ENCODE measurements at regions not wholly inside any gene's neighbourhood (a gene's known extent, or its start where the extent isn't known, plus 50 kb on each side); places are given as distances from the start of the nearest gene placed in this dataset.
"Not testable (repeated sequence)": the region's sequence is repeated elsewhere in the genome, so short reads cannot be mapped to it uniquely, and the experiment has no call there.

- H3K9me3 ChIP-seq (ENCODE audit: control insufficient read depth, low read length); H3K9ac ChIP-seq (ENCODE audit: low read length); H3K27me3 ChIP-seq (ENCODE audit: control insufficient read depth, insufficient read depth, low read length); H3K4me3 ChIP-seq (ENCODE audit: low read length); H3K4me1 ChIP-seq (ENCODE audit: control insufficient read depth, insufficient read depth, low read length); H3K36me3 ChIP-seq (ENCODE audit: control insufficient read depth, insufficient read depth, low read length): not testable (repeated sequence)
Measured at GRCh38 chr7:68899156-68899555, 699.1 kb upstream of the AUTS2 start.

DNA sequence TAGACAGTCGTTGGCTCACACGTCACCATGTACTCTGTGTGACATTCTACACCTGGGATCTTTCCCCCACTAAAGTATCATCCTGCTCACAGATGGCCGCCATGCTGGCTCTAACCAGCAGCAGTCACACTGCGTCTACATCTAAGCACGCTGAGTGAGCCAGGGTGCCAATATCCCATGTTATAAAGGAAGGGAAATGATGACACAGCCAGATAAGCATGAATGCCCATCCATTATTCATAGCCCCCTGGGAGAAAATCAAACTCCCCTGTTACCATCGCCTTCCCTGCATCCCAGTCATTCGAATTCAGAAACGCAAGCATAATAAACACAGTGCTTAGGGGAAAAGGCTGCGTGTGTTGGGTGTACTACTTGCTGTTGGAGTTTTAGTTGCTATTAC lies 698.2 kb upstream of the AUTS2 start:
- H3K4me1 ChIP-seq (ENCODE audit: control insufficient read depth, insufficient read depth, low read length): no peaks in the 10 kb centered on the region
- H3K4me3 ChIP-seq (ENCODE audit: low read length): no peak overlapping the region
- H3K36me3 ChIP-seq (ENCODE audit: control insufficient read depth, insufficient read depth, low read length): no peaks in the 10 kb centered on the region
- H3K27me3 ChIP-seq (ENCODE audit: control insufficient read depth, insufficient read depth, low read length): no peaks in the 10 kb centered on the region
- no peaks in the 10 kb centered on the region for H3K9me3 ChIP-seq (ENCODE audit: control insufficient read depth, low read length)
- H3K9ac ChIP-seq (ENCODE audit: low read length): no peak overlapping the region

- Histone ChIP-seq H3K36me3 (ENCODE audit: control insufficient read depth, insufficient read depth, low read length) (no peaks in the 10 kb centered on the region), H3K9ac (ENCODE audit: low read length) (no peak overlapping the region), H3K4me3 (ENCODE audit: low read length) (no peak overlapping the region), H3K9me3 (ENCODE audit: control insufficient read depth, low read length) (no peaks in the 10 kb centered on the region), H3K4me1 (ENCODE audit: control insufficient read depth, insufficient read depth, low read length) (no peaks in the 10 kb centered on the region), H3K27me3 (ENCODE audit: control insufficient read depth, insufficient read depth, low read length) (no peaks in the 10 kb centered on the region)
Measured at GRCh38 chr7:68904630-68905029, 693.6 kb upstream of the AUTS2 start.

DNA sequence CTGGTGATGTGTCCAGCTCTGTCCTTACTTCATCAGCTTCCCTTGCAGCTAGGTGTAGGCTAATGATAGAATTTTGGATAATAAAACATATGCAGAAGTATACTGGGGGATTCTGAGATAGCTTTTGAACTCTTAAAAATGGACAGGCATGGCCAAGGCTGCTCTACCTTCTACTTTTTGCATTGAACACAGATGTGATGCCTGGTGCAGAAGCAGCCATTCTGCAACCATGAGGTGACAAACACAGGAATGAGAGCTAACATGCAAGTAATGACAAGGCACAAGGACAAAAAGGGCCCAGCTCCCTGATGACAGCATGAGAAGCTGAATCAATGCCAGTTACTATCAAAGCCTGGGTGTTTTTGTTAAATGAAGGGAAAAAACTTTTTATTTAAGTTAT lies 686.5 kb upstream of the AUTS2 start:
- Histone ChIP-seq H3K9ac (ENCODE audit: low read length) (no peak overlapping the region), H3K27me3 (ENCODE audit: control insufficient read depth, insufficient read depth, low read length) (no peaks in the 10 kb centered on the region), H3K36me3 (ENCODE audit: control insufficient read depth, insufficient read depth, low read length) (no peaks in the 10 kb centered on the region), H3K4me1 (ENCODE audit: control insufficient read depth, insufficient read depth, low read length) (no peaks in the 10 kb centered on the region), H3K4me3 (ENCODE audit: low read length) (no peak overlapping the region), H3K9me3 (ENCODE audit: control insufficient read depth, low read length) (no peaks in the 10 kb centered on the region)

GRCh38 chr7:68914006-68914405 lies 684.3 kb upstream of the AUTS2 start:
- Histone ChIP-seq H3K9me3 (ENCODE audit: control insufficient read depth, low read length) (no peaks in the 10 kb centered on the region), H3K9ac (ENCODE audit: low read length) (no peak overlapping the region), H3K36me3 (ENCODE audit: control insufficient read depth, insufficient read depth, low read length) (no peaks in the 10 kb centered on the region), H3K4me3 (ENCODE audit: low read length) (no peak overlapping the region), H3K27me3 (ENCODE audit: control insufficient read depth, insufficient read depth, low read length) (no peaks in the 10 kb centered on the region), H3K4me1 (ENCODE audit: control insufficient read depth, insufficient read depth, low read length) (no peaks in the 10 kb centered on the region)

GRCh38 chr7:68917041-68917651 lies 681.1 kb upstream of the AUTS2 start:
- Histone ChIP-seq H3K9me3 (ENCODE audit: control insufficient read depth, low read length) (no peaks in the 10 kb centered on the region), H3K4me1 (ENCODE audit: control insufficient read depth, insufficient read depth, low read length) (no peaks in the 10 kb centered on the region), H3K9ac (ENCODE audit: low read length) (no peak overlapping the region), H3K36me3 (ENCODE audit: control insufficient read depth, insufficient read depth, low read length) (no peaks in the 10 kb centered on the region), H3K4me3 (ENCODE audit: low read length) (no peak overlapping the region), H3K27me3 (ENCODE audit: control insufficient read depth, insufficient read depth, low read length) (no peaks in the 10 kb centered on the region)

DNA sequence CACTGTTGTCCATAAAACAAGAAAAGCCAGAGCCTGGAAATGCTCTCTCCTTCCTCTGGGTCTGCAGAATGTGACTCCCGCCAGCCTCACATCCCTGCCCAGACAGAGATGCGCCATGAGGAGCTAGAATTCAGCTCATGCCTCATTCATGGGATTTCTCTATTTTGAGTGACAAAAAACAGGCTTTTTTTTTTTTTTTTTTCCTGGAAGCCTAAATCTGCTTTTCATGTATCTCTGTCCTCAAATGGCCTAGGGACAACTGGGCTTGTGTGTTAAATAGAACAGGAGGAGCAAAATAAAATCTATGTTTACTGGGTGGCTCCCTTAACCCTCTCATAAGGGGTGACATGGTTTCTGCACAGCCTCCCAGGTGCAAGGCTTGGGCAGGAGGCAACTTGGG lies 679.7 kb upstream of the AUTS2 start:
- Histone ChIP-seq H3K9ac (ENCODE audit: low read length) (no peak overlapping the region), H3K4me3 (ENCODE audit: low read length) (no peak overlapping the region), H3K36me3 (ENCODE audit: control insufficient read depth, insufficient read depth, low read length) (no peaks in the 10 kb centered on the region), H3K27me3 (ENCODE audit: control insufficient read depth, insufficient read depth, low read length) (no peaks in the 10 kb centered on the region), H3K9me3 (ENCODE audit: control insufficient read depth, low read length) (no peaks in the 10 kb centered on the region), H3K4me1 (ENCODE audit: control insufficient read depth, insufficient read depth, low read length) (no peaks in the 10 kb centered on the region)

DNA sequence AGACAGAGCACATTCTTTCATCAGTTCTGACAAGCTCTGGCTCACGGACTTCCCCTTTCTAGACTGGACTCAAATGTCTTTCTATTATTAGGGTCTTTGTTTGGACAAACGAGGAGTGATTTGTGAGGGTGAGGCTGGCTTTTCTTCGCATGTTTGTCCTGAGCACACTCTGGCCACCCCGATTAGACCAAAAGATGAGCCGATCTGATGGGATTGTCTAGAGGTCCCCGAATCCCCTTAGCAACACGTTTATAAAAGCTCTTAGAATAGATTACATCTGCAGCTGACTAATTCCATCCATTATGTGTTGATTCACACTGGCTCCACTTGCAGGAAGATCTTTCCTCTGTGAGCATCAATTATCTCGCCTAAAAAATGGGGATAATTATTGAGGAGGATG lies 675.4 kb upstream of the AUTS2 start:
- H3K27me3 ChIP-seq (ENCODE audit: control insufficient read depth, insufficient read depth, low read length): no peaks in the 10 kb centered on the region
- H3K9me3 ChIP-seq (ENCODE audit: control insufficient read depth, low read length): no peaks in the 10 kb centered on the region
- no peak overlapping the region for H3K9ac ChIP-seq (ENCODE audit: low read length)
- no peaks in the 10 kb centered on the region for H3K4me1 ChIP-seq (ENCODE audit: control insufficient read depth, insufficient read depth, low read length)
- no peaks in the 10 kb centered on the region for H3K36me3 ChIP-seq (ENCODE audit: control insufficient read depth, insufficient read depth, low read length)
- H3K4me3 ChIP-seq (ENCODE audit: low read length): no peak overlapping the region

- Histone ChIP-seq H3K4me3 (ENCODE audit: low read length) (no peak overlapping the region), H3K36me3 (ENCODE audit: control insufficient read depth, insufficient read depth, low read length) (no peaks in the 10 kb centered on the region), H3K4me1 (ENCODE audit: control insufficient read depth, insufficient read depth, low read length) (no peaks in the 10 kb centered on the region), H3K9ac (ENCODE audit: low read length) (no peak overlapping the region), H3K9me3 (ENCODE audit: control insufficient read depth, low read length) (no peaks in the 10 kb centered on the region), H3K27me3 (ENCODE audit: control insufficient read depth, insufficient read depth, low read length) (no peaks in the 10 kb centered on the region)
Measured at GRCh38 chr7:68925241-68925640, 673.0 kb upstream of the AUTS2 start.

DNA sequence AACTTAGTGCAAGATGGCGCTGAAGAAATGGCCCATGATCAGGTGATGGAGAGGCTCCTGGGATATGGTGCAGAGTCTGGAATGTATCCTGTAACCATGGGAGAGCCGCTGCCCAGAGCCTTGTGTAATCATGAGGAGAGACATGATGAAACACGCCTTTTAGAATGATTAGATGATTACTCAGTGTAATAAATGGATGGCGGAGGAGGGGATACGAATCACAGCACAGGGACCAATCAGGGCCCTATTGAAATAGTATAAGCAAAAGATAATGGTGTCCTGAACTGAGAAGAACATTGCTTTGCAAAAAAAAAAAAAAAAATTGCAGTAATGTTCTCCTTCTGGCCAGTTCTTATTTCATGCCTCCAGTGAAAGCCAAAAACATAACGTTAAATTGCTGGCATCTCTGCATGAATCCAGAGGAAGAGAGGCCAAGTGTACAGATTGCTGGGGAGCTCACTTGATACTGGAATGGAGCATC lies 668.5 kb upstream of the AUTS2 start:
- H3K9me3 ChIP-seq (ENCODE audit: control insufficient read depth, low read length): no peaks in the 10 kb centered on the region
- no peaks in the 10 kb centered on the region for H3K4me1 ChIP-seq (ENCODE audit: control insufficient read depth, insufficient read depth, low read length)
- H3K36me3 ChIP-seq (ENCODE audit: control insufficient read depth, insufficient read depth, low read length): no peaks in the 10 kb centered on the region
- H3K27me3 ChIP-seq (ENCODE audit: control insufficient read depth, insufficient read depth, low read length): no peaks in the 10 kb centered on the region
- H3K9ac ChIP-seq (ENCODE audit: low read length): no peak overlapping the region
- no peak overlapping the region for H3K4me3 ChIP-seq (ENCODE audit: low read length)

- no peaks in the 10 kb centered on the region for H3K9me3 ChIP-seq (ENCODE audit: control insufficient read depth, low read length)
- H3K27me3 ChIP-seq (ENCODE audit: control insufficient read depth, insufficient read depth, low read length): no peaks in the 10 kb centered on the region
- no peak overlapping the region for H3K9ac ChIP-seq (ENCODE audit: low read length)
- no peak overlapping the region for H3K4me3 ChIP-seq (ENCODE audit: low read length)
- H3K36me3 ChIP-seq (ENCODE audit: control insufficient read depth, insufficient read depth, low read length): no peaks in the 10 kb centered on the region
- no peaks in the 10 kb centered on the region for H3K4me1 ChIP-seq (ENCODE audit: control insufficient read depth, insufficient read depth, low read length)
Measured at GRCh38 chr7:68936471-68937035, 661.7 kb upstream of the AUTS2 start.

- Histone ChIP-seq H3K4me3 (ENCODE audit: low read length) (no peak overlapping the region), H3K36me3 (ENCODE audit: control insufficient read depth, insufficient read depth, low read length) (no peaks in the 10 kb centered on the region), H3K27me3 (ENCODE audit: control insufficient read depth, insufficient read depth, low read length) (no peaks in the 10 kb centered on the region), H3K4me1 (ENCODE audit: control insufficient read depth, insufficient read depth, low read length) (no peaks in the 10 kb centered on the region), H3K9me3 (ENCODE audit: control insufficient read depth, low read length) (no peaks in the 10 kb centered on the region), H3K9ac (ENCODE audit: low read length) (no peak overlapping the region)
Measured at GRCh38 chr7:68938151-68938550, 660.1 kb upstream of the AUTS2 start.

DNA sequence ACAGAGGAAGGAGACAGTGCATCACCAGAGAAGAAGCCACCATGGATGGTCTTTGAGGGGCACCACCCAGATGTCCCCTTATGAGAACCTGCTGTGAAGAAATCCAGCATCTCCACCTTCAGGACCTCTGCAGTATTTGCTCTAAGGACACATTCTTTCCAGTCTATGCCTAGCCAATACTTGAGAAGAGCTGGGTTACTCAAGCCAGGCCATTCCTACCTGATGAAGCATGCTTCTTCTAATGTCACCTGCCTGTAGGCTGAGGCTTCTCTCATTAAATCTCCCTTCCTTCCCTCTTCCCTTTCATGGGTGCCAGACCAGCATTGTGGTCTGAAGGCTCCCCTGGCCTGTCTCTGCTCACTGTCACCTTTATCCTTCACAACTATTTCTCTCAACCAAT lies 654.5 kb upstream of the AUTS2 start:
- Histone ChIP-seq H3K36me3 (ENCODE audit: control insufficient read depth, insufficient read depth, low read length) (no peaks in the 10 kb centered on the region), H3K9me3 (ENCODE audit: control insufficient read depth, low read length) (no peaks in the 10 kb centered on the region), H3K27me3 (ENCODE audit: control insufficient read depth, insufficient read depth, low read length) (no peaks in the 10 kb centered on the region), H3K4me3 (ENCODE audit: low read length) (no peak overlapping the region), H3K9ac (ENCODE audit: low read length) (no peak overlapping the region), H3K4me1 (ENCODE audit: control insufficient read depth, insufficient read depth, low read length) (no peaks in the 10 kb centered on the region)
